ENCODE measurements at regions not wholly inside any gene's neighbourhood (a gene's known extent, or its start where the extent isn't known, plus 50 kb on each side); places are given as distances from the start of the nearest gene placed in this dataset.

DNA sequence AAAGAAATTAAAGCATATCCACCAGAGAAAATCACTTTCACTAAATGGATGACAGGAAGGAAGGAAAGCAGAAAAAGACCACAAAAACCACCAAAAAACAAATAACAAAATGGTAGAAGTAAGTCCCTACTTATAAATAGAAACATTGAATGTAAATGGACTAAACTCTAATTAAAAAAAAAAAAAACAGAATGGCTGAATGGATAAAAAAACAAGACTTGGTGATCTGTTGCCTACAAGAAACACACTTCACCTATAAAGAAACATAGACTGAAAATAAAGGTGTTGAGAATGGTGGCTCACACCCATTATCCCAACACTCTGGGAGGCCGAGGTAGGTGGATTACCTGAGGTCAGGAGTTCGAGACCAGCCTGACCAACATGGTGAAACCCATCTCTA lies 122.9 kb downstream of the HMHB1 start:
- TF ChIP-seq, protein P1, sequence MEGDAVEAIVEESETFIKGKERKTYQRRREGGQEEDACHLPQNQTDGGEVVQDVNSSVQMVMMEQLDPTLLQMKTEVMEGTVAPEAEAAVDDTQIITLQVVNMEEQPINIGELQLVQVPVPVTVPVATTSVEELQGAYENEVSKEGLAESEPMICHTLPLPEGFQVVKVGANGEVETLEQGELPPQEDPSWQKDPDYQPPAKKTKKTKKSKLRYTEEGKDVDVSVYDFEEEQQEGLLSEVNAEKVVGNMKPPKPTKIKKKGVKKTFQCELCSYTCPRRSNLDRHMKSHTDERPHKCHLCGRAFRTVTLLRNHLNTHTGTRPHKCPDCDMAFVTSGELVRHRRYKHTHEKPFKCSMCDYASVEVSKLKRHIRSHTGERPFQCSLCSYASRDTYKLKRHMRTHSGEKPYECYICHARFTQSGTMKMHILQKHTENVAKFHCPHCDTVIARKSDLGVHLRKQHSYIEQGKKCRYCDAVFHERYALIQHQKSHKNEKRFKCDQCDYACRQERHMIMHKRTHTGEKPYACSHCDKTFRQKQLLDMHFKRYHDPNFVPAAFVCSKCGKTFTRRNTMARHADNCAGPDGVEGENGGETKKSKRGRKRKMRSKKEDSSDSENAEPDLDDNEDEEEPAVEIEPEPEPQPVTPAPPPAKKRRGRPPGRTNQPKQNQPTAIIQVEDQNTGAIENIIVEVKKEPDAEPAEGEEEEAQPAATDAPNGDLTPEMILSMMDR (IDR thresholded peaks at IDR 0.05; ENCODE audit: insufficient read depth, low read depth, low read length) = no peak
- no peak for TF ChIP-seq EZH2 (IDR thresholded peaks at IDR 0.05; ENCODE audit: insufficient read depth, low read length)
